ENCODE measurements at regions not wholly inside any gene's neighbourhood (a gene's known extent, or its start where the extent isn't known, plus 50 kb on each side); places are given as distances from the start of the nearest gene placed in this dataset.

GRCh38 chr2:15842758-15843666, 97.3 kb upstream of the MYCN start:
- no peak for DNase-seq (ENCODE audit: low spot score)

- no peak for DNase-seq (ENCODE audit: low spot score)
Measured at GRCh38 chr2:15844211-15844801, 96.0 kb upstream of the MYCN start.

GRCh38 chr2:15845294-15845693, 95.1 kb upstream of the MYCN start:
- no peak for DNase-seq (ENCODE audit: low spot score)

GRCh38 chr2:15845737-15846405, 94.5 kb upstream of the MYCN start:
- DNase-seq (ENCODE audit: low spot score): no peak

- DNase-seq (ENCODE audit: low spot score): no peak
Measured at GRCh38 chr2:15846626-15847025, 93.7 kb upstream of the MYCN start.

GRCh38 chr2:15850534-15850933, 89.8 kb upstream of the MYCN start:
- no peak for DNase-seq (ENCODE audit: low spot score)

- no peak for DNase-seq (ENCODE audit: low spot score)
Measured at GRCh38 chr2:15851076-15851693, 89.2 kb upstream of the MYCN start.

- no peak for DNase-seq (ENCODE audit: low spot score)
Measured at GRCh38 chr2:15852811-15853210, 87.5 kb upstream of the MYCN start.

- DNase-seq (ENCODE audit: low spot score): no peak
Measured at GRCh38 chr2:15853903-15854302, 86.4 kb upstream of the MYCN start.

GRCh38 chr2:15855766-15856260, 84.5 kb upstream of the MYCN start:
- DNase-seq (ENCODE audit: low spot score): no peak

- no peak for DNase-seq (ENCODE audit: low spot score)
Measured at GRCh38 chr2:15856318-15856717, 84.0 kb upstream of the MYCN start.

GRCh38 chr2:15858466-15858865, 81.9 kb upstream of the MYCN start:
- DNase-seq (ENCODE audit: low spot score): no peak

GRCh38 chr2:15860051-15860663, 80.2 kb upstream of the MYCN start:
- DNase-seq (ENCODE audit: low spot score): no peak

- no peak for DNase-seq (ENCODE audit: low spot score)
Measured at GRCh38 chr2:15860760-15861159, 79.6 kb upstream of the MYCN start.

- DNase-seq (ENCODE audit: low spot score): no peak
Measured at GRCh38 chr2:15861172-15861822, 79.1 kb upstream of the MYCN start.

GRCh38 chr2:15861898-15862297, 78.5 kb upstream of the MYCN start:
- DNase-seq (ENCODE audit: low spot score): no peak

GRCh38 chr2:15863089-15863488, 77.3 kb upstream of the MYCN start:
- no peak for DNase-seq (ENCODE audit: low spot score)

GRCh38 chr2:15863494-15864175, 76.7 kb upstream of the MYCN start:
- DNase-seq (ENCODE audit: low spot score): no peak

- no peak for DNase-seq (ENCODE audit: low spot score)
Measured at GRCh38 chr2:15864176-15864769, 76.1 kb upstream of the MYCN start.

- no peak for DNase-seq (ENCODE audit: low spot score)
Measured at GRCh38 chr2:15865923-15866322, 74.4 kb upstream of the MYCN start.
